Pancreas (tissue), 10 donors: ENCODE measurements at regions not wholly inside any gene's neighbourhood (a gene's known extent, or its start where the extent isn't known, plus 50 kb on each side); places are given as distances from the start of the nearest gene placed in this dataset.
A peak's percentile ranks its signal among the peaks of the same experiment; 100 is the strongest.

ENCODE experiments used
- ATAC-seq, 4 donors: fragments of 200-7000 bp; cut with Tn5 transposase; one replicate each; pipeline versions ENCODE4 v1.8.0 to v1.9.1; 2020; ENCODE audit warnings: mild to moderate bottlenecking in 4 of 4, moderate library complexity in 4 of 4
- DNase-seq, 6 donors: peaks; one replicate each; pipeline ENCODE4 v3.0.0-alpha.2; 2020
- FAIRE-seq: peaks from 2 replicates; lab custom pipeline; 2012; peaks lifted over from hg19 to GRCh38; lab: Jason Lieb, UNC
- H3K27ac ChIP-seq, 4 donors: fragments of 200-600 bp; sonication (generic); 1 replicate in 3 of 4; 2 replicates in 1 of 4; pipeline versions ENCODE4 v1.5.0 to v1.8.0; 2020
- H3K27me3 ChIP-seq, 4 donors: fragments of 200-600 bp; one replicate each; pipeline ENCODE4 v1.8.0; 2021
- H3K36me3 ChIP-seq, 3 donors: fragments of 200-600 bp; sonication (generic) in 1 of 3; one replicate each; pipeline versions ENCODE4 v1.5.0 to v1.8.0; 2020 to 2021
- H3K4me1 ChIP-seq, 3 donors: fragments of 200-600 bp; one replicate each; pipeline ENCODE4 v1.8.0; 2021
- H3K4me3 ChIP-seq, 4 donors: fragments of 200-600 bp; sonication (generic) in 2 of 4; one replicate each; pipeline versions ENCODE4 v1.5.0 to v1.8.0; 2020 to 2021
- H3K9me3 ChIP-seq, 4 donors: fragments of 200-600 bp; one replicate each; pipeline ENCODE4 v1.8.0; 2021
- WGBS, 2 donors: extraction: QIAGEN DNeasy Blood & Tissue Kit; methylation state at CpG; one replicate each; pipeline ENCODE4 v1.1.7; 2013; 5-methylcytosine and 5-hydroxymethylcytosine counted together
- intact Hi-C, 3 donors: fragments of 100-400 bp; cut with DNase I; formaldehyde crosslinking; loops; one replicate each; pipeline versions ENCODE4 v1.11.1 to v1.14.2; 2022
- TF ChIP-seq, protein P1 (sequence below), 4 donors: fragments of 200-600 bp; sonication (generic) in 3 of 4; IDR thresholded peaks; one replicate each; pipeline versions ENCODE4 v1.5.0 to v1.8.0; 2021; ENCODE audit warnings: antibody characterized with exemption in 4 of 4
- donor health status: healthy with polysubstance abuse.
- donor health status: DM: no; HTN: no; CAD: no; lungs with moderate emphysema.
- donor health status: DM: no; HTN: no; CAD: no.
- donor health status: control.
- donor health status: control.
- donor health status: Bipolar disorder and iron deficiency.
- donor health status: DM: yes; HTN: yes; CAD: no.
- donor health status: DM: no; HTN: no; CAD: no.
- donor health status: DM: no; HTN: no; CAD: no.
- donor health status: DM: yes; HTN: yes; CAD: no.

DNA sequence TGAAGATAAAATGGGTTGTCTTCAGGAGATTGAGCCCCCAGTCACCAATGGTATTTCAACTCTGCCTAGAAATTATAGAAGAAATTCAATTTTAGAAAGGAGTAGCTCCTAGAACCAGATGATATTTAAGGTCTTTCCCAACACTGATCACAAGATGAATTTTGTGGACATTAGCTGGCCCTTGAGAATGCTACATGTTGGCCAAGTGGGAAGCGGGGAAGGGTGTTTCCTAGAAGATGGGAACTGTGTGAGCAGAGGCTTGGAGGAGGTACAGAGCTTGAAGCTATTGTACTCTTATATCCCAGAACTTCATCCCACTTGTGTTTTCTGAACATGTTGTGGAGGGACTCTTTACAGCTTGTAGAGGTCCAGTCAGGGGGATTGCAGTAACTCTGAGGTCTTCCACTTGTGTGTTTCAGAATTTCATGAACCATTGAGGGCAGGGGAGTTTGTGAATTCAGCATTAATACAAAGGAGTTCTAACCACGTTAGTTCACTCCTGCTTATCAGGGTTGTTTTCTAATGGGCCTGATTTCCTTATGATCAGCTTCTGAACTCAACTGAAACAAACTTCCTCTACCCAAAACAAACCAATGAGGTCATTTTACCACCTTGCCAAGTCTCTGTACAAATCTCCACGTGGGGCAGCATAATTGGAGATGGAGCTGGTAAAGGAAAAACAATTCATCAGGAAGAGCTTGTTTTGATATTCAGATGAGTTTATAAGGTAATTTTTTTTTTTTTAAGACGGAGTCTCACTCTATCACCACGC lies 152.6 kb upstream of the TPM1 start:
- Histone ChIP-seq H3K27ac (peak overlapping the region; percentile 36 to 76 (median 66)), H3K9me3 (no peaks in the 10 kb centered on the region), H3K27me3 (no peaks in the 10 kb centered on the region), H3K4me1 (peaks cover 0 to 31% (median 5%) of the 10 kb centered on the region in 3 donors), H3K4me3 (no peak overlapping the region), H3K36me3 (no peaks in the 10 kb centered on the region)
- WGBS, 2 donors = 40 to 48% methylated on average over 5 of the region's 5 CpGs
- no peak for FAIRE-seq
- DNase-seq = peak in 2 of 6 donors; percentile 61 to 62
- TF ChIP-seq, protein P1, sequence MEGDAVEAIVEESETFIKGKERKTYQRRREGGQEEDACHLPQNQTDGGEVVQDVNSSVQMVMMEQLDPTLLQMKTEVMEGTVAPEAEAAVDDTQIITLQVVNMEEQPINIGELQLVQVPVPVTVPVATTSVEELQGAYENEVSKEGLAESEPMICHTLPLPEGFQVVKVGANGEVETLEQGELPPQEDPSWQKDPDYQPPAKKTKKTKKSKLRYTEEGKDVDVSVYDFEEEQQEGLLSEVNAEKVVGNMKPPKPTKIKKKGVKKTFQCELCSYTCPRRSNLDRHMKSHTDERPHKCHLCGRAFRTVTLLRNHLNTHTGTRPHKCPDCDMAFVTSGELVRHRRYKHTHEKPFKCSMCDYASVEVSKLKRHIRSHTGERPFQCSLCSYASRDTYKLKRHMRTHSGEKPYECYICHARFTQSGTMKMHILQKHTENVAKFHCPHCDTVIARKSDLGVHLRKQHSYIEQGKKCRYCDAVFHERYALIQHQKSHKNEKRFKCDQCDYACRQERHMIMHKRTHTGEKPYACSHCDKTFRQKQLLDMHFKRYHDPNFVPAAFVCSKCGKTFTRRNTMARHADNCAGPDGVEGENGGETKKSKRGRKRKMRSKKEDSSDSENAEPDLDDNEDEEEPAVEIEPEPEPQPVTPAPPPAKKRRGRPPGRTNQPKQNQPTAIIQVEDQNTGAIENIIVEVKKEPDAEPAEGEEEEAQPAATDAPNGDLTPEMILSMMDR (IDR thresholded peaks at IDR 0.05) = no peak
- intact Hi-C loops = no loop called here
- peak; percentile 82 to 88 (median 85) for ATAC-seq

DNA sequence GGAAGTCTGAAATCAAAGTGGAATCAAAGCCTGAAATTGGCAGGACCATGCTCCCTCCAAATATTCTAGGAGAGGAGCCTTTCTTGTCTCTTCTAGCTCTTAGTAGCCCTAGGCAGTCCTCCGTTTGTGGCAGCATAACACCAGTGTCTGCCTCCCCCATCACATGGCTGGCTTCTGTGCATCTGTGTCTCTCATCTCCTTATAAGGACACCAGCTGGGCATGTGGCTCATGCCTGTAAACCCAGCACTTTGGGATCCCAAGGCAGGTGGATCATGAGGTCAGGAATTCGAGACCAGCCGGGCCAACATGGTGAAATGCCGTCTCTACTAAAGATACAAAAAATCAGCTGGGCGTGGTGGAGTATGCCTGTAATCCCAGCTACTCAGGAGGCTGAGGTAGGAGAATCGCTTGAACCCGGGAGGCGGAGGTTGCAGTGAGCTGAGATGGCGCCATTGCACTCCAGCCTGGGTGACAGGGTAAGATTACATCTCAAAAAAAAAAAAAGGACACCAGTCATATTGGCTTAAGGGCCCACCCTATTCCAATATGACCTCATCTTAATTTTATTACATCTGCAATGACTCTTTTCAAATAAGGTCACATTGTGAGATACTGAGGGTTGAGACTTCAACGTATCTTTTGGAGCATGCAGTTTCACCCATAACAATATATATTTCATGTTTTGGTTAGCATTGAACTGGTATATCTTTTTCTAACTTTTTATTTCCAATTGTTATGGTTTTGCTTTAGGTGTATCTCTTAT lies 148.0 kb upstream of the TPM1 start:
- ATAC-seq (no peak), FAIRE-seq (no peak), DNase-seq (no peak)
- H3K9me3 ChIP-seq = no peaks in the 10 kb centered on the region
- peak overlapping the region in 2 of 4 donors; percentile 87 to 93 for H3K27ac ChIP-seq
- no peak overlapping the region for H3K4me3 ChIP-seq
- no peaks in the 10 kb centered on the region for H3K36me3 ChIP-seq
- TF ChIP-seq, protein P1 (IDR thresholded peaks at IDR 0.05) = no peak
- intact Hi-C loops = no loop called here
- no peaks in the 10 kb centered on the region for H3K27me3 ChIP-seq
- WGBS, 2 donors = 95 to 96% methylated on average over 10 of the region's 10 CpGs
- peaks cover 8 to 42% (median 20%) of the 10 kb centered on the region in 3 donors for H3K4me1 ChIP-seq

DNA sequence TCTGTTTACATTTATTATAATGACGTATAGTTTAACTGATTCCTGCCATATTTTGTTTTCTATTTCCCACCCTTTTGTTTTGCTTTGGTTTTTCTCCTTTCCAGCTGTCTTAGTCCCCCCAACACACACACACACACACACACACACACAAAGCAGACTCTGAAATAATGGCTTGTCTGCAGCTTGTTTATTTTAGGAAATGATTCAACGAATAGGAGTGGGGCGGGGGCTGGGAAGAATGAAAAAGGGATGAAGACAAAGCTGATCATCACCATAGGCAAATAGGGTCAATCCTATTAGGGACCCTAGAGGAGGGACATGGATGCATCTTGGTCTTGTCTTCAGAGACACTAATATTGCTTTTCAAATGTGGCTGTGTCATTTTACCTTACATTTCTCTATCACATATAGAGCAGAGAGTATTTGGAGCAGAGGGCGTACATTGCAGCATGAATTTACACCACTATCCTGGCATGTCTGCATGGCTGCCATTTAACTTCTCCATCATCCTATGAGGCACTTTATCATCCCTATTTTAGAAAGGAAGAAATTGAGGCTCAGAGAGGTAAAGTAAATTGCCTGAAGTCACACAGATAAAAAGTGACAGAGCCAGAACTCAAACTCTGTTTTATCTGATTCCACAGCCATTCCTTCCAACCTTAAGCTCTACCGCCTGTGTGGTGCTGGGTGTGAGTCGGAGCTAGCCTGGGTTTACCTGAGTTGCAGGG lies 147.2 kb upstream of the TPM1 start:
- no peaks in the 10 kb centered on the region for H3K9me3 ChIP-seq
- no peak overlapping the region for H3K4me3 ChIP-seq
- ATAC-seq (no peak), FAIRE-seq (no peak), DNase-seq (no peak)
- peak overlapping the region in 3 of 4 donors; percentile 87 to 93 (median 88) for H3K27ac ChIP-seq
- H3K4me1 ChIP-seq = peaks cover 8 to 34% (median 17%) of the 10 kb centered on the region in 3 donors
- no peaks in the 10 kb centered on the region for H3K27me3 ChIP-seq
- TF ChIP-seq, protein P1 (IDR thresholded peaks at IDR 0.05) = no peak
- 66 to 69% methylated on average over 6 of the region's 6 CpGs for WGBS, 2 donors
- H3K36me3 ChIP-seq = no peaks in the 10 kb centered on the region
- intact Hi-C loops = no loop called here

DNA sequence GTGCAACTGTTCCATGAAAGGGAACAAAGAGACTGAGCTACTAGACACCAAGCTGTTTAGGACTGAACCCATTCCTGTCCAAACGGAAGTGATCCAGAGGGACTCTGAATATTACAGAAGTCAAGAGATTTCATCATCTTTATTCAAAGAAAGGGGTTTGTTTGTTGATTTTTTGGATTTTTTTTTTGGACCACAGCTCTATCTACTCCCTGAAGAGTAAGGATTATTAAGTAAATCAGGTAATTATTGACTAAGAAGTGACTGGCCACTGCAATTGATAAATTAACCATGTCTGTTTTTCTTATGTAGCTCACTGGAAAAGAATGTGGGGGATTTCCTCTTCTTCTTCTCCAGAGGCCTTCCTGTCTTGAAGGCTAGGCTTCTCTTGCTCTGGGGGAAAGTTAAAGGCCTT lies 146.6 kb upstream of the TPM1 start:
- H3K9me3 ChIP-seq = no peaks in the 10 kb centered on the region
- H3K27me3 ChIP-seq = no peaks in the 10 kb centered on the region
- TF ChIP-seq, protein P1 (IDR thresholded peaks at IDR 0.05) = no peak
- ATAC-seq (peak; percentile 19 to 55 (median 42)), FAIRE-seq (no peak), DNase-seq (no peak)
- 46 to 58% methylated on average over 1 of the region's 1 CpG for WGBS, 2 donors
- peaks cover 8 to 32% (median 14%) of the 10 kb centered on the region in 3 donors for H3K4me1 ChIP-seq
- H3K4me3 ChIP-seq = no peak overlapping the region
- H3K27ac ChIP-seq = peak overlapping the region; percentile 68 to 93 (median 88)
- H3K36me3 ChIP-seq = no peaks in the 10 kb centered on the region
- intact Hi-C loops = no loop called here
